ENCODE measurements at regions not wholly inside any gene's neighbourhood (a gene's known extent, or its start where the extent isn't known, plus 50 kb on each side); places are given as distances from the start of the nearest gene placed in this dataset.
A peak's percentile ranks its signal among the peaks of the same experiment; 100 is the strongest.

DNA sequence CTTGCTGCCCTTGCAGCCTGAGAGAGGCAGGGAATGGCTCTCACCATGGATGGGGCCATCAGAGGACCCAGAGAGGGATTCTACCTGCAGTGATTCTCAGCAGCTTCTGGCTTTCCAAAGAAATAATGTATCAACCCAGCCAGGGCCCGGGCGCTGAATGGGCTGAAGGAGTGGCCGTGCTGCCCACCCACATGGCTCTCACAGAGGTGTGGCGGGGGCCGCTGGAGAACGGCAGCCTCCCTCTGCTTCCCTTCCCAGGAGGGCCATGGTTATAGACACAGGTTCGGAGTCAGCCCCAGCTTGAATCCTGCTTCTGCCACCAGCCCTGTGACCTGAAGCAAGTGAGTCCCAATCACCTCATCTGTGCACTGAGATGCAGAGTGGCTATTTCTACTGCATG lies 82.7 kb downstream of the THAP12 start:
- DNase-seq: no peak

DNA sequence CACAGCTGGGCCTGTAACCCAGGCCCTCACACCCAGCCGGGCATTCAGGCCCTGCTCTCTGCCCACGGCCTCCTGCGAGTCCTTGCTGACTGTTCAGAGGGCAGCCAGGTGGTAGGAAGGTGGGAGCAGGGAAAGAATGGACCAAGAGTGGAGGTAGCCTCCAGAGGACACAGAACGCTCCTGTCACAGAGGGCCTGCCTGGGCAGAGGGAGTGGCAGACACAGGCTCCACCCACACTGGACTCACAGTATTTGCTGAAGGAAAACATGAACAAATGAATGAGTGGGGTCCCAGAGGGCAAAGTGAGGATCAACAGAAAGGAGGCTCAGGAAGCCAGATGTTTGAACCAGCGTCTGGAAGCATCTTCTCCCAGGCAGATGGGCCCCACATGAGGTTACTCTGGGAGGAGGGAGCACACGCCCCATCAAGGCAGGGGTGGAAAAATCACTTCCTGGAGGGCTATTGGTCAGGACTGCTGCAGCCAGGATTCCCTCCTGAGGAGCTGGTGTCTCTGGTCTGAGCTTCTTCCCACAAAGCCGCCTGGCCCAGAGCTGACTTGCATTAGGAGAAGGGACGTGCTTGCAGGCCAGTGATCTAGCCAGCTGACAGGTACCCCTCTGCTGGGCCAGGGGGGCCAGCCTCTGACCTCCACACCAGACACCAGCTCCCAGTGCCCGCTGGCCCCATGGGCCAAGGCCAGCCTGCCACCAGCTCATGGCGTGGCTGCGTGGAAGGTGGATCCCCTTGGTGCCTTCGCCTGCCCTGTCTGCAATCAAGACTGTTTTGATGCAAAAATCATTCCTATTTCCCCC lies 84.0 kb downstream of the THAP12 start:
- no peak for DNase-seq

- no peak for DNase-seq
These were observed 86.9 kb upstream of the WNT11 start for GRCh38 chr11:76293189-76293631.

DNA sequence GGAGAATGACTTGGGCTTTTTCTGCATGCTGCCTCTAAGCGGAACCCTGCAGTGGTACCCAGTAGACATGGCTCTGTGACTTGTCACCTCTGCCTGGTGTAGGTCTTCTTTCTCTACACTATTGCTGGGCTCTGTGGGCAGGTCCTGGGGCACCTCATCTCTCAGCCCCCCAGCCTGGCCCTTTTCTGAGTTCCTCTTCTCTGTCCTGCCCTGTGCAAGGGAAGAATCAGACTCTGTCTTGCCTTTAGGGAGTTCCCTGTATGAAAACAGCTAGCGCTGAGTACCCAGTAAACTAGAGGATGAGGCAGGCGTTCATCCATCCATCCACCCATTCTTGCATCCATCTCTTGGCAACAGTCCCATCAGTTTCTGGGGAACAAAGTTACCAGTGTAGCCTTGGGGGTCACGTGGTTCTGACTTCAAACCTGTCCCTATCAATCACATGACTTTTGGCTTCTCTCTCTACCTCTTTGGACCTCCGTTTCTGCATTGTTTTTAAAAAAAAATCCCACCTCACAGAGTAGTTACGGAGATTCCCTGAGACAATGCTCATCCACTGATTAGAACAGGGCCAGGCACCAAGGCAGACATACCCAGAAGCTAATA lies 86.4 kb upstream of the WNT11 start:
- DNase-seq: no peak

- no peak for DNase-seq
These were observed 85.5 kb upstream of the WNT11 start for GRCh38 chr11:76291576-76292526.

- peak; percentile 22 for DNase-seq
These were observed 82.1 kb upstream of the WNT11 start for GRCh38 chr11:76288166-76288980.

DNA sequence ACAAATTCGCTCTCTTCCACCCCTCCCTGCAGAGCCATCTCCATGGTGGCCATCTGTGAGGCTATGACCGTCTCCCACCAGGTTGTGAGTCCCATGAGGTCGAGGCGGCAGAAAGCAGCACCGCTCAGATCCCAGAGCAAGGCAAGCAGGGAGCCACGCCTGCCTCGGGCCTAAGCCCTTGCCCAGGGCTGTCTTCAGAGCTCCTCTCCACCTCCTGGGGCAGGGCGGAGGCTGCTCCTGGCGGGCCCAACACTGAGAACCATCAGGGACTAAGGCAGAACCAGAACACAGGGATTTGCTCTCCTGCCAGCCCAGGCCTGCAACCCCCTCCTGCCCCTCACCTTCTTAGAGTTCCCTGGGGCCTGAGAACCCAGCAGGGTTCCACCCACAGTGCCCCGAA lies 80.9 kb upstream of the WNT11 start:
- no peak for DNase-seq

- no peak for DNase-seq
These were observed 79.2 kb upstream of the WNT11 start for GRCh38 chr11:76285397-76286104.

DNA sequence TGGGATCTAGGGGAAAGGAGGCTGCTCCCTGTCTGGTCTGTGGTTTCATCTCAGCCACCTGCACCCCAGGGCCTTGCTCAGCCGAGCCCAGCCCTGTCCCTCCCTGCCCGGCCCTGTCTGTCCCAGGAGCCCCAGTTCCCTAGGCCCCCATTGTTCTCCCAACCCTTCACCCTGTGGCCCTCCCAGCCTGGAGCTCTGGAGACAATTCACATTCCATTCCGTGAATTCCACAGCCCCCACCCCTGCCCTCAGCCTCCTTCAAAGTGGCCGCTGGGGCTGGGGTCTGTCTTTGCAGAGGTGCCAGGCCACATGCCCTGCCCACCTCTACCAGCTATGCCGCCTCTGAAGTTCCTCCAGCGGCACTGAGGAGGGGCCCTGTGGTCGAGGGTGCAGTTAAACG lies 77.9 kb upstream of the WNT11 start:
- DNase-seq: no peak

- no peak for DNase-seq
These were observed 76.7 kb upstream of the WNT11 start for GRCh38 chr11:76282811-76283595.

DNA sequence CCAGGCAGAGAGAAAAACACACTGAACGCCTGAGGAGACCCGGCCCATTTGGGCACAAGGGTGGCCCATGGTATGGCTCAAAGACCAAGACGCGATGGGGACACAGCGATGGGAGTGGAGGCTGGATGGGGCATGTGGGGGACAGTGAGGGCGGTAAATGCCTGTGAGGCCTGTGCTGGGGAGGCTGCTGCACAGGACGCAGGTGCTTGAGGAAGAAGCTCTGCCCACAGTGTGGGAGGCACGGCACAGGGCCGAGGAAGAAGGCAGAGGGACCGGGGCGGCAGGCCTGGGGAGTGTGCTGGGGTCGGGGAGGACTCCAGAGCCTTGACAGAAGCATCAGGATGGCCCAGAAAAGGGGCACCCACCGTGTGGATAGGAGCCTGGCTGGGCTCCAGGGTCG lies 75.9 kb upstream of the WNT11 start:
- DNase-seq: no peak

DNA sequence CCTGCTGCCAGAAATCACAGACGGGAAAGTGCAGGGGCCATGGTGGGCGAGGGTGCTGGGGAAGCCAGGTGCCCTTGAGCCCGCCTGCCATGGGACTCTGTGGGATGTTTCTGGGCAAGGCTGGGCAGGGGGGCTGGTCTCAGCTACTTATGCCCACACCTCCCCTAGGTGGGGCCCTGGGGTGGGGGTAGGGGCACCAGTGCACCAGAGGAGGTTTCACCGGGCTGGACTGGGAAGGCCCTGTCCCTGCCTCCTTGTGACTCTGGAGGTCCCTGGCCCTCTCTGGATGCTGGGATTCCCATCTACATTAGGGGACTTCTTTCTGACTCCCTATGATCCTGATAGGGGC lies 75.2 kb upstream of the WNT11 start:
- no peak for DNase-seq

GRCh38 chr11:76280882-76281557 lies 74.7 kb upstream of the WNT11 start:
- DNase-seq: no peak

GRCh38 chr11:76280151-76280881 lies 74.0 kb upstream of the WNT11 start:
- DNase-seq: no peak

DNA sequence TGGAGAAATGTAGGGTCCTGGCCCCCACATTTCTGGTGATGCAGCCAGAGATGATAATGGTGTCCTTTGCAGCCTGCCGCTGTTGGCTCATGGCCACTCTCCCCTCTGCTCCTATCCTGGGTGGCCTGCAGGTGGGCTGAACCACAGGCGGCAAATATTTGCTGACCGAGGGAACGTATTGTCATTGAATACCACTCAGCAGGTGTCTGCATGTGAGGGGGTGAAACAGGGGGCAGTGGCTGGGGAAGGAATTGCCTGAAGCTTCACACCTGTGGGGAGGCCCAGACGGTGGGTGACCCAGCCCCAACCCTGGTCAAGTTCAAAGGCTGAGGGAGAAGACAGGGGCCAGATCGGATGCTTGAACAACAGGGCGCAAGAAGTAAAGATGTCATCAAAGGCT lies 73.3 kb upstream of the WNT11 start:
- no peak for DNase-seq

- DNase-seq: no peak
These were observed 72.7 kb upstream of the WNT11 start for GRCh38 chr11:76279038-76279437.

DNA sequence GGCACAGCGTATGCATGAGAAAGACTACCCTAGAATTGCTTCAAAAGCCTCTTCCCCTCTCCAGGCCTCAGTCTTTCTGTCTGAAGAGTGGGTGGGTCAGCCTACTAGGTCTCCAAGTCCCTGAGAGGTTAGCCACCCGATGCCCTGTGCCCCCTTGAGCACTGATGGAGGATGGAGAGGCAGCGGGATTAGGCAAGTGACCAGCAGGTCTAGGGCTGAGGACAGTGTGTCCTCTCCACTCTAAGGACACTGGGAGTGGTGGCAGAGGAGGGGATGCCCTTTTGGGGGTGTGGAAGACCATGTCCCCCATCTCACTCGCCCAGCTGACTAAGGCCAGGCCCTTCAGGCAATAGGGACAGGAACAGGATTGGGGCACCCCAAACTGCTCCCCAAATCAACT lies 72.2 kb upstream of the WNT11 start:
- DNase-seq: no peak

- DNase-seq: no peak
These were observed 71.2 kb upstream of the WNT11 start for GRCh38 chr11:76277298-76278175.

GRCh38 chr11:76276781-76277155 lies 70.5 kb upstream of the WNT11 start:
- no peak for DNase-seq

All from CD4-positive, alpha-beta T cell treated with Interleukin-10 for 1 hour (primary cell).